ENCODE measurements at regions not wholly inside any gene's neighbourhood (a gene's known extent, or its start where the extent isn't known, plus 50 kb on each side); places are given as distances from the start of the nearest gene placed in this dataset.

DNA sequence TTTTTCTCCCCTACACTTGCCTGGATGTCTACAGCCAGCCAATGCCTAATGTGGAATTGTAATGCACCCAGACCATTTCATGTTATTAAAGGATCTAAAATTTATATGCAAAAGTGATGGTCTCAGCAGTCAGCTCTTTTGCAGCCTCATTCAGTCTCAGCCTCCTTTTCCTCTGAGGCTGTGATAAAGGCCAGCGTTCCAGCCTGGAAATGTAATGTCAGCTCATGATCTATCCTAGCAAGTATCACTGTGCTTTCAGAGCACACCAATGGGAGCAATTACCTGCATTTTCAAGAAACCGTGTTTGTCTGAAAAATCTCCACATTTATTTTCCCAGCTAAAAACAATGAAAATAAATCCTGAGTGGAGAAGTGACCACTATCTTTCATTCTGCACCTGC lies 274.6 kb downstream of the CDH20 start:
- DNase-seq = no peak
- Histone ChIP-seq H2AK5ac (ENCODE audit: insufficient read length, low read length) (no peak overlapping the region), H3K79me1 (ENCODE audit: insufficient read depth, low read depth, low read length, poor library complexity, severe bottlenecking) (no peaks in the 10 kb centered on the region), H3T11ph (ENCODE audit: low read length) (no peak overlapping the region), H4K91ac (ENCODE audit: insufficient read length, low read depth, low read length) (no peak overlapping the region), H3K23ac (ENCODE audit: insufficient read length, low read depth, low read length) (no peak overlapping the region), H3K56ac (ENCODE audit: insufficient read length, low read depth, low read length) (no peak overlapping the region), H3K27me3 (ENCODE audit: insufficient read depth, low read length) (no peaks in the 10 kb centered on the region), H3K18ac (ENCODE audit: insufficient read length, low read depth, low read length) (no peak overlapping the region), H4K5ac (ENCODE audit: insufficient read length, low read depth, low read length) (no peak overlapping the region), H3K23me2 (ENCODE audit: insufficient read length, low read depth, low read length, poor library complexity, severe bottlenecking) (peaks cover 6% of the 10 kb centered on the region), H3K27ac (ENCODE audit: insufficient read length, low read depth, low read length) (no peak overlapping the region), H2BK15ac (ENCODE audit: low read depth, low read length) (no peak overlapping the region), H3K4me2 (ENCODE audit: insufficient read depth, insufficient read length, low read length) (no peak overlapping the region), H2BK120ac (ENCODE audit: low read depth, low read length, poor library complexity, severe bottlenecking) (no peak overlapping the region), H3K14ac (ENCODE audit: insufficient read depth, low read length) (no peak overlapping the region), H2BK20ac (ENCODE audit: low read depth, low read length, poor library complexity, severe bottlenecking) (no peak overlapping the region), H4K8ac (replicated peaks; ENCODE audit: insufficient read length, low read depth, low read length) (no peak overlapping the region), H2AFZ (ENCODE audit: low read length) (no peak overlapping the region), H4K20me1 (ENCODE audit: control insufficient read depth, insufficient read depth, insufficient read length) (no peaks in the 10 kb centered on the region), H3K4me1 (ENCODE audit: insufficient read depth, low read length) (no peaks in the 10 kb centered on the region; the same call in 1 of the 2 replicates), H3K9me3 (ENCODE audit: control insufficient read depth, low read depth, low read length) (no peaks in the 10 kb centered on the region), H3K4ac (ENCODE audit: low read depth, low read length) (no peak overlapping the region), H2BK12ac (ENCODE audit: insufficient read length, low read depth, low read length) (no peak overlapping the region), H3K79me2 (ENCODE audit: insufficient read depth, low read length) (0 out of 2 replicates have a peak, but pooled peaks cover 3% of the 10 kb centered on the region), H3K9ac (ENCODE audit: extremely low read depth, insufficient read length, low read length) (no peak overlapping the region), H2BK5ac (ENCODE audit: insufficient read length, low read length) (no peak overlapping the region)
- Mint-ChIP-seq H3K4me3 (no peak overlapping the region), H3K9me3 (peaks cover 17 to 20% of the 10 kb centered on the region in 2 experiments), H3K27me3 (ENCODE audit: low read depth) (peaks cover 1% of the 10 kb centered on the region; the same call in 1 of the 2 replicates), H3K36me3 (ENCODE audit: insufficient read depth in 1 of 3, low read depth in 3 of 3) (peaks cover 4 to 24% (median 13%) of the 10 kb centered on the region in 3 experiments; a peak in 6 of 7 replicates), H3K4me1 (peaks cover 17 to 38% of the 10 kb centered on the region in 2 experiments), H3K27ac (no peak overlapping the region)
- WGBS (ENCODE audit: extremely low coverage, insufficient read length, low lambda C conversion rate) = no CpG with 5 or more reads among the region's 2 CpGs
- TF ChIP-seq, protein P1, sequence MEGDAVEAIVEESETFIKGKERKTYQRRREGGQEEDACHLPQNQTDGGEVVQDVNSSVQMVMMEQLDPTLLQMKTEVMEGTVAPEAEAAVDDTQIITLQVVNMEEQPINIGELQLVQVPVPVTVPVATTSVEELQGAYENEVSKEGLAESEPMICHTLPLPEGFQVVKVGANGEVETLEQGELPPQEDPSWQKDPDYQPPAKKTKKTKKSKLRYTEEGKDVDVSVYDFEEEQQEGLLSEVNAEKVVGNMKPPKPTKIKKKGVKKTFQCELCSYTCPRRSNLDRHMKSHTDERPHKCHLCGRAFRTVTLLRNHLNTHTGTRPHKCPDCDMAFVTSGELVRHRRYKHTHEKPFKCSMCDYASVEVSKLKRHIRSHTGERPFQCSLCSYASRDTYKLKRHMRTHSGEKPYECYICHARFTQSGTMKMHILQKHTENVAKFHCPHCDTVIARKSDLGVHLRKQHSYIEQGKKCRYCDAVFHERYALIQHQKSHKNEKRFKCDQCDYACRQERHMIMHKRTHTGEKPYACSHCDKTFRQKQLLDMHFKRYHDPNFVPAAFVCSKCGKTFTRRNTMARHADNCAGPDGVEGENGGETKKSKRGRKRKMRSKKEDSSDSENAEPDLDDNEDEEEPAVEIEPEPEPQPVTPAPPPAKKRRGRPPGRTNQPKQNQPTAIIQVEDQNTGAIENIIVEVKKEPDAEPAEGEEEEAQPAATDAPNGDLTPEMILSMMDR (conservative IDR thresholded peaks at IDR 0.05) = no peak
